Activated CD8-positive, alpha-beta T cell treated with anti-CD3 and anti-CD28 coated beads for 36 hours (primary cell): ENCODE measurements at regions not wholly inside any gene's neighbourhood (a gene's known extent, or its start where the extent isn't known, plus 50 kb on each side); places are given as distances from the start of the nearest gene placed in this dataset.

Source experiments
- ATAC-seq: fragments of 200-7000 bp; cut with Tn5 transposase; one replicate; pipeline ENCODE4 v1.10.0; 2021; ENCODE audit warnings: mild to moderate bottlenecking, moderate library complexity
- CTCF ChIA-PET: fragments of 350-600 bp; sonication (Branson Sonifier 250); formaldehyde crosslinking; loops from one replicate; lab custom pipeline; 2021; ENCODE audit warnings: antibody characterized with exemption; lab: Charles Lee
- POLR2A ChIA-PET: fragments of 350-600 bp; sonication (Branson Sonifier 250); formaldehyde crosslinking; loops from one replicate; lab custom pipeline; 2021; ENCODE audit warnings: antibody characterized with exemption; lab: Charles Lee
- DNase-seq: peaks from one replicate; pipeline ENCODE4 v3.0.0-alpha.2; 2020
- H3K27ac Mint-ChIP-seq: one replicate; pipeline ENCODE4 v1.8.0; 2021; ENCODE audit warnings: mild to moderate bottlenecking, mixed read lengths
- H3K27me3 Mint-ChIP-seq: one replicate; pipeline ENCODE4 v1.8.0; 2021; ENCODE audit warnings: mixed read lengths
- H3K36me3 Mint-ChIP-seq: one replicate; pipeline ENCODE4 v1.8.0; 2021; ENCODE audit warnings: low read depth, mixed read lengths
- H3K4me1 Mint-ChIP-seq: one replicate; pipeline ENCODE4 v1.8.0; 2021; ENCODE audit warnings: low read depth, mixed read lengths
- H3K4me3 Mint-ChIP-seq: one replicate; pipeline ENCODE4 v1.8.0; 2021; ENCODE audit warnings: mild to moderate bottlenecking, moderate library complexity, mixed read lengths
- H3K9me3 Mint-ChIP-seq: one replicate; pipeline ENCODE4 v1.8.0; 2021; ENCODE audit warnings: mixed read lengths
- intact Hi-C: fragments of 100-400 bp; cut with micrococcal nuclease; formaldehyde crosslinking; loops from one replicate; pipeline ENCODE4 v1.10.0; 2022
- TF ChIP-seq, protein P1 (sequence below): fragments of 200-600 bp; IDR thresholded peaks from one replicate; pipeline ENCODE4 v1.8.0; 2022; ENCODE audit warnings: antibody characterized with exemption, mild to moderate bottlenecking

DNA sequence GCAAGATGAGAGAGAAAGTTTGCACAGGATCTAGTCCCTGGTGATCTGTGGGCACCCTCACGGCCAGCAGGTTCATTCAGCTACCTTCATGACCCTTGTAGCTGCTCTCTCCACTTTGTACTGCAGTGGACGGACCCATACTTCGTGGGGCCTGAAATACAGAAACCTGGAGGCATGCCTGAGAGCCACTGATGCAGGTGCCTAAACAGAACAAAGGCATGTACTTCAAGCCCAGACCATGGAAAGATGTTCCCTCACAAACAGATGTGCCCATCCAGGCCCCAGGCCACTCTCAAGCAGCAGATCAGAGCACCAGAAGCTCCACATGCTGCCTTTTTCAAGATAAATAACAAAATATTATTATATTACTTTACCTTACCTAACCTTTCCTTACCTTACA, 1629.0 kb downstream of the ARAP2 start:
- no peak for DNase-seq
- TF ChIP-seq, protein P1, sequence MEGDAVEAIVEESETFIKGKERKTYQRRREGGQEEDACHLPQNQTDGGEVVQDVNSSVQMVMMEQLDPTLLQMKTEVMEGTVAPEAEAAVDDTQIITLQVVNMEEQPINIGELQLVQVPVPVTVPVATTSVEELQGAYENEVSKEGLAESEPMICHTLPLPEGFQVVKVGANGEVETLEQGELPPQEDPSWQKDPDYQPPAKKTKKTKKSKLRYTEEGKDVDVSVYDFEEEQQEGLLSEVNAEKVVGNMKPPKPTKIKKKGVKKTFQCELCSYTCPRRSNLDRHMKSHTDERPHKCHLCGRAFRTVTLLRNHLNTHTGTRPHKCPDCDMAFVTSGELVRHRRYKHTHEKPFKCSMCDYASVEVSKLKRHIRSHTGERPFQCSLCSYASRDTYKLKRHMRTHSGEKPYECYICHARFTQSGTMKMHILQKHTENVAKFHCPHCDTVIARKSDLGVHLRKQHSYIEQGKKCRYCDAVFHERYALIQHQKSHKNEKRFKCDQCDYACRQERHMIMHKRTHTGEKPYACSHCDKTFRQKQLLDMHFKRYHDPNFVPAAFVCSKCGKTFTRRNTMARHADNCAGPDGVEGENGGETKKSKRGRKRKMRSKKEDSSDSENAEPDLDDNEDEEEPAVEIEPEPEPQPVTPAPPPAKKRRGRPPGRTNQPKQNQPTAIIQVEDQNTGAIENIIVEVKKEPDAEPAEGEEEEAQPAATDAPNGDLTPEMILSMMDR = no peak
- intact Hi-C loops = no loop called here
- H3K36me3 Mint-ChIP-seq = no peaks in the 10 kb centered on the region
- H3K27me3 Mint-ChIP-seq = no peaks in the 10 kb centered on the region
- H3K9me3 Mint-ChIP-seq = peaks cover 2% of the 10 kb centered on the region
- H3K4me1 Mint-ChIP-seq = no peaks in the 10 kb centered on the region
- H3K27ac Mint-ChIP-seq = no peak overlapping the region
- ChIA-PET POLR2A (no interaction called here), CTCF (no interaction called here)
- no peak for ATAC-seq
- no peak overlapping the region for H3K4me3 Mint-ChIP-seq

DNA sequence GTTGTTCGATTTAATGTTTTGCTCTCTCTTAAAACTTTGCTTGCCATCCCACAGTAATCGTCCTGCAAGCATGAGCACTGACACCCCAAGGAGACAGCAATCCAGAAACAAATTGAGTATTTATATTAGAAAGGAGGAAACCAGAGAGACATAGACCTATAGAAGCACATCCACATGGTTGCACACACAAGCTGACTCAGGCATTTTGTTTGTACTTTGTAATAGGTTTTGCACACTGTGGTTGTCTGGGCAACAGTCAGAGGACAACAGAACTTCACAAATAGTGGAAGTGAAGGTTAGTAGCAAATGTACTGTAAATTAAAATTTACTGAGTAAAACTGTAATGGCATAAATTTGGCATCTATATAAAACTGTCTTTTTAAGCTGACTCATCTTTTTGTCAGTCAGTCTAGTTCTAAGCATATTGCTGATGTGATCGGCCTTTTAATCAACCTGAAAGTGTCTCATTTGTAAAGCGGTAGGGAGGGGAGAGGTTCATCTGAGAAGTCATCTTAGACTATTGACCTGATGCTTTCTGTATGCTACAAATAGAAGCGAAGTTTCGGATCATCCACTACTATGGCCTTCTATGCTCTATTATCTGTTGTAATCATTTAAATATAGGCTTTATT, 1624.7 kb downstream of the ARAP2 start:
- TF ChIP-seq, protein P1 = no peak
- no peak for ATAC-seq
- intact Hi-C loops = no loop called here

DNA sequence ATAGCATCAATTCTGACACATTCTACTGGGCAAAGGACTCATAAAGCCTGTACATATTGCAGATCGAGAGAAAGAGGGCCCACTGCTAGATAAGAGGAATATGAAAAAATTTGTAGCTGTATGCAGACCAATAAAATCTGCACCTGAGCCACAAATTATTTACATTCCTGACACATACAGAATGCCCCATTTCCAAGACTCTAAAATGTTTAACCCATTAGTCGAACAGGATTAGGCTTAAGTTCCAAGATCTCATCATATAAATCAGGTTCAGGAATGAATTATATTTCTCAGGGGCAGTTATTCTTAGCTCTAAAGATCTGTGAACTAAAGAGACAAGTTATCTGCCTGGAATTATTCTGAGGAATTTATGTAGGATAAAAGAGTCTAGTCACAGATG, 1615.8 kb downstream of the ARAP2 start:
- Mint-ChIP-seq H3K36me3 (no peaks in the 10 kb centered on the region), H3K9me3 (peaks cover 11% of the 10 kb centered on the region), H3K27ac (no peak overlapping the region), H3K4me3 (no peak overlapping the region), H3K27me3 (no peaks in the 10 kb centered on the region), H3K4me1 (no peaks in the 10 kb centered on the region)
- POLR2A ChIA-PET = no interaction called here
- ATAC-seq (no peak), DNase-seq (no peak)
- TF ChIP-seq, protein P1 = no peak
- CTCF ChIA-PET = no interaction called here
- intact Hi-C loops = no loop called here

More for the DNA sequence above, 1624.7 kb downstream of the ARAP2 start:
- Mint-ChIP-seq H3K4me1 (no peaks in the 10 kb centered on the region), H3K27ac (no peak overlapping the region), H3K27me3 (no peaks in the 10 kb centered on the region), H3K36me3 (no peaks in the 10 kb centered on the region), H3K9me3 (peaks cover 2% of the 10 kb centered on the region), H3K4me3 (no peak overlapping the region)
- ChIA-PET CTCF (no interaction called here), POLR2A (no interaction called here)
- no peak for DNase-seq

DNA sequence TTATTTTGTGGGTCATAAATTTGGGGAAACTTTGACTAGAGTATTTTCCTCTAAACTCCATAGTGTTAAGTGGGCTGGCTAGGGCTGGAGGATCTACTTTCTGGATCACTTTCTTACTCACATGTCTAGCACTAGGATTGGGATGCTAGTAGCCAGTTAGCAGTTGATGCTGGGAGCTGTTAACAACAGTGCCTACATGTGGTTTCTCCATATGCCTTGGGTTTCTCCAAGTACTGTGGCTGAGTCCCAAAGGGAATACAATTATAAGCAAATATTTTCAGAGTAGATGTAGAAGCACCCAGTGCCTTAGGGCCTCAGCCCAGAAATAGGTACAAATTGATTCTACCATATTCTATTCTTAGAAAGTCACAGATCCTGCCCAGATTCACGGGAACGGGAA, 1614.9 kb downstream of the ARAP2 start:
- intact Hi-C loops = no loop called here
- TF ChIP-seq, protein P1 = no peak
- ChIA-PET POLR2A (no interaction called here), CTCF (no interaction called here)
- Mint-ChIP-seq H3K27me3 (no peaks in the 10 kb centered on the region), H3K27ac (no peak overlapping the region), H3K9me3 (peaks cover 11% of the 10 kb centered on the region), H3K4me3 (no peak overlapping the region), H3K4me1 (no peaks in the 10 kb centered on the region), H3K36me3 (no peaks in the 10 kb centered on the region)
- DNase-seq = no peak
- no peak for ATAC-seq

DNA sequence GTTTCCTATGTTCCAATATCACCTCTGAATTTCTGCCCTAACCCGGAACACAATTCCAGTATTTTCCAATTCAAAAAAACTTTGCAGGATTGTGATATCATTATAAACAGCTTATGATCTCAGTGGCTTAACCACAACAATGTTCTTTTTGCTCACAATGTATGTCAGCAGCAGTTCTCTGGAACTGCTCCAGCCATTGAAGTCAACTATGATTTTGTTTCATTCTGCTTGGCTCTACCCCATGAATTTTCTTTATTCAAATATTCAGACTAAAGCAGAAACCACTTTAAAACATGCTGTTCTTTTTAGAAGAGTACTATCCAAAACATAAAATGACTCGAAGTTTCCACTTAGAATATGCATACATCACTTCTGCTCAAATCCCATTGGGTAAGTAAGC, 1611.1 kb downstream of the ARAP2 start:
- ATAC-seq = no peak

More for the DNA sequence above, 1611.1 kb downstream of the ARAP2 start:
- intact Hi-C loops = no loop called here
- TF ChIP-seq, protein P1 = no peak
- DNase-seq = no peak
- Mint-ChIP-seq H3K27ac (no peak overlapping the region), H3K27me3 (no peaks in the 10 kb centered on the region), H3K4me1 (no peaks in the 10 kb centered on the region), H3K36me3 (no peaks in the 10 kb centered on the region), H3K9me3 (peaks cover 9% of the 10 kb centered on the region), H3K4me3 (no peak overlapping the region)
- ChIA-PET POLR2A (no interaction called here), CTCF (no interaction called here)
